ENCODE measurements at regions not wholly inside any gene's neighbourhood (a gene's known extent, or its start where the extent isn't known, plus 50 kb on each side); places are given as distances from the start of the nearest gene placed in this dataset.

DNA sequence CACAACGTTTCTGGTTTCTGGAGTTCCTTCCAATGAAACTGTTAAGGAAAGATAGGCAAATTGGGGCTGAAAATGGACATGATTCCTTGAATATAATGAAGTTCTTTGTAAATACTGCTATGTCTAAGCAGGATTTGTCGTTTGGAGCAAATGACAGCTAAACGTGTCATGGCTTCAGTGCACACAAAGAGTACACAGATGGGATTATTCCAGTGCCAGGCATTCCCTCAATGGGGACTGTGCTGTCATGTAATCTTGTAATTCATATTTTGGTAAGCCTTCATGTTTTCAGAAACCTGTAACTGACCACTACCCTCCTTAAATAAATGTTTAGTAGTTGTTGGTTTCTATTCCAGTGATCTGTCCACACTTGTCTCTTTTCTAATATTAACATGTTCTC, 404.7 kb upstream of the CDH7 start:
- TF ChIP-seq, protein P1, sequence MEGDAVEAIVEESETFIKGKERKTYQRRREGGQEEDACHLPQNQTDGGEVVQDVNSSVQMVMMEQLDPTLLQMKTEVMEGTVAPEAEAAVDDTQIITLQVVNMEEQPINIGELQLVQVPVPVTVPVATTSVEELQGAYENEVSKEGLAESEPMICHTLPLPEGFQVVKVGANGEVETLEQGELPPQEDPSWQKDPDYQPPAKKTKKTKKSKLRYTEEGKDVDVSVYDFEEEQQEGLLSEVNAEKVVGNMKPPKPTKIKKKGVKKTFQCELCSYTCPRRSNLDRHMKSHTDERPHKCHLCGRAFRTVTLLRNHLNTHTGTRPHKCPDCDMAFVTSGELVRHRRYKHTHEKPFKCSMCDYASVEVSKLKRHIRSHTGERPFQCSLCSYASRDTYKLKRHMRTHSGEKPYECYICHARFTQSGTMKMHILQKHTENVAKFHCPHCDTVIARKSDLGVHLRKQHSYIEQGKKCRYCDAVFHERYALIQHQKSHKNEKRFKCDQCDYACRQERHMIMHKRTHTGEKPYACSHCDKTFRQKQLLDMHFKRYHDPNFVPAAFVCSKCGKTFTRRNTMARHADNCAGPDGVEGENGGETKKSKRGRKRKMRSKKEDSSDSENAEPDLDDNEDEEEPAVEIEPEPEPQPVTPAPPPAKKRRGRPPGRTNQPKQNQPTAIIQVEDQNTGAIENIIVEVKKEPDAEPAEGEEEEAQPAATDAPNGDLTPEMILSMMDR (IDR thresholded peaks at IDR 0.05; ENCODE audit: insufficient read depth, low read length, missing control alignments) = no peak

DNA sequence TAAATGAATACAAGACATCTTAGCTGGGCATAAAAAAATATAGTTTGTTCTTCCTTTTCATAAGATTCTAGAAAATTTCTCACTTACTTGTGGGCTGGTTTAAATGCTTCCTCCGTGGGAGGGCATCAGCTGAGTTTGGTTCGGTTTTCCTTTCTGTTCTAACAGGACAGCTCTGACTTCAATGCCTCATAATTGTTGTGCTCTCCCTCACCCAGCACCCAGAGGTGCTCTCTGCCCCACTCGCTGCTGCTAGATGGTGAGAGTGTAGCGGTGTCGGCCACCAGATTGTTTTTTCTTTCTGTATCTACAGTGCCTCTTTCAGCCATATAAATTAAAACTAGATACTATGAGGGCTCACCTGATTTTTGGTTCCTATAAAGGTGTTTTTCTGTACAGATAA, 407.2 kb upstream of the CDH7 start:
- H3K4me3 ChIP-seq (ENCODE audit: low read depth, low read length) = no peak overlapping the region
- CTCF ChIA-PET = no interaction called here
- POLR2A ChIA-PET = no interaction called here
- TF ChIP-seq, protein P1 (IDR thresholded peaks at IDR 0.05; ENCODE audit: insufficient read depth, low read length, missing control alignments) = no peak
- no peak for DNase-seq (ENCODE audit: low read depth, low spot score)

More for the DNA sequence above, 404.7 kb upstream of the CDH7 start:
- no peak overlapping the region for H3K4me3 ChIP-seq (ENCODE audit: low read depth, low read length)
- CTCF ChIA-PET = no interaction called here
- no peak for DNase-seq (ENCODE audit: low read depth, low spot score)
- POLR2A ChIA-PET = no interaction called here

DNA sequence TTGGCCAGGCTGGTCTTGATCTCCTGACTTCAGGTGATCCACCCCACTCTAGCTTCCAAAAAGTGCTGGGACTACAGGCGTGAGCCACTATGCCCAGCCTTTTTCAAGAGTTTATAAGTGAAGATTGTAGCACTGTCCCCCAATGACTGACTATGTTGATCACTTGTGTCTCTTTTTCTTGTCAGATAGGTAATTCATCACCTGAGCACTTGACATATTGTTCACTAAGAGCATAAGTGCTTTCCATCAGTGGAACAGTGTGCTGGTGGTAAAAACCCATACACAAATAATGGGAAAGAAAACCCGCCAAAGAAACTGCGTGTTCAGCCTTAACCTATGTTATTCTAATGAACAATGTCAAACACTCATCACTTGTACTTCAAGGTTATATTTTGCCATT, 414.4 kb upstream of the CDH7 start:
- TF ChIP-seq, protein P1 (IDR thresholded peaks at IDR 0.05; ENCODE audit: insufficient read depth, low read length, missing control alignments) = no peak
- no peak for DNase-seq (ENCODE audit: low read depth, low spot score)
- ChIA-PET POLR2A (no interaction called here), CTCF (no interaction called here)
- no peak overlapping the region for H3K4me3 ChIP-seq (ENCODE audit: low read depth, low read length)

DNA sequence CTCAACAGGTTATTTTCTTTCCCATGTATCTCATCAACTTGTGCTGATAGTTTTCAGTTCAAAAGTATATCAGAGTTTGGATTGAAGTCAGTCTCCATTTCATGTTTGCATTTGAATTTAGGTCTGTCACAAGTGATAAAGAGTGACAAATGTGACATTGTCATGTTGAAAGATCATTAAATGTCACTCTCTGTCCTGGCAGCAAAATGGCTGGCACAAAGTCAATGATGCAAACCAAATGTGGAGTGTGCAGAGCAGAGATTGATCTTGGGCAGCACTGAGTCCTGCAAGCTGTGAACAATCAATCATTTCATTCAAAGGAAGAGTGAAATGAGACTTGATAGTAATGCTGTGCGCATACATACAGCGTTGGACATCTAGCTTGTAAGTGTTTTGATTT, 421.8 kb upstream of the CDH7 start:
- TF ChIP-seq, protein P1 (IDR thresholded peaks at IDR 0.05; ENCODE audit: insufficient read depth, low read length, missing control alignments) = no peak
- ChIA-PET CTCF (no interaction called here), POLR2A (no interaction called here)
- no peak overlapping the region for H3K4me3 ChIP-seq (ENCODE audit: low read depth, low read length)
- no peak for DNase-seq (ENCODE audit: low read depth, low spot score)

DNA sequence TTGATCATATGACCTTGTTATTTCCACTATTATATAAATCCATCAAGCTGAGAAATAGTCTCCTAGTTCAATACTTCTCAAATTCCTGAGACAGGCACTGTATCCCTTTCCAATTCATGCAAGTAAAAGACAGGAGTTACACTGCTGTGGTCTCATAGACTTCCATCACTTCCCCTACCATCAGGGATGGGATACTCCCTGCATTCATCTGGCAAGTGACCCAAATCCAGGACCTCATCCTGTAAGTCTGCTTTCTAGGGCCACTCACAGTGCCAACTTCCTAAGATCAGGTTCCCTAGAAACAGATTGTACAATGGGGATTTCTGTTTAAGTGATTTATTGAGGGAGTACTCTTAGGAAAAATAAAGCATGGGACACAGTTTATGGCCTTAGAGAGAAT, 424.0 kb upstream of the CDH7 start:
- TF ChIP-seq, protein P1 (IDR thresholded peaks at IDR 0.05; ENCODE audit: insufficient read depth, low read length, missing control alignments) = no peak
- ChIA-PET CTCF (no interaction called here), POLR2A (no interaction called here)
- DNase-seq (ENCODE audit: low read depth, low spot score) = no peak
- no peak overlapping the region for H3K4me3 ChIP-seq (ENCODE audit: low read depth, low read length)

DNA sequence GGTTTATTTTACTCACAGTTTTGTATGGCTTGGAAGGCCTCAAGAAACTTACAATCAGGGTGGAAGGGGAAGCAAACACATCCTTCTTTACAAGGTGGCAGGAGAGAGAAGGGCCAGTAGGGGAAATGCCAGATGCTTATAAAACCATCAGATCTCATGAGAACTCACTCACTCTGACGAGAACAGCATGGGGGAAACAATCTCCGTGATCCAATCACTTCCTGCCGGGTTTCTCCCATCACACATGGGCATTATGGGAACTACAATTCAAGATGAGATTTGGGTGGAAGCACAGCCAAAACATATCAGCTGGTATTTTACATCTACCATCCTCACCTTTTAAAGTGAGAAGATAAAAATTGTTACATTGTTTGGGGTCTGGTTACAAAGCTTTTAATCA, 427.9 kb upstream of the CDH7 start:
- TF ChIP-seq, protein P1 (IDR thresholded peaks at IDR 0.05; ENCODE audit: insufficient read depth, low read length, missing control alignments) = no peak
- CTCF ChIA-PET = no interaction called here
- no peak for DNase-seq (ENCODE audit: low read depth, low spot score)
- POLR2A ChIA-PET = no interaction called here
- no peak overlapping the region for H3K4me3 ChIP-seq (ENCODE audit: low read depth, low read length)
